PC-9 (cell line): ENCODE measurements at regions not wholly inside any gene's neighbourhood (a gene's known extent, or its start where the extent isn't known, plus 50 kb on each side); places are given as distances from the start of the nearest gene placed in this dataset.

ENCODE experiments used
- BruUV-seq: library from RNA; stranded (reverse); fragments of 400-500 nt; replicated peaks from 2 replicates; lab custom pipeline; 2021; lab: Mats Ljungman, UMichigan
- CTCF ChIA-PET: fragments of 300-600 bp; sonication (Branson Sonifier 250); formaldehyde crosslinking; loops from one replicate; lab custom pipeline; 2022; ENCODE audit warnings: antibody characterized with exemption; lab: Charles Lee
- POLR2A ChIA-PET: fragments of 300-600 bp; sonication (Branson Sonifier 250); formaldehyde crosslinking; loops from one replicate; lab custom pipeline; 2022; ENCODE audit warnings: antibody characterized with exemption; ENCODE audit not compliant: unreplicated experiment; lab: Charles Lee
- DNase-seq, 2 experiments: peaks; one replicate each; pipeline versions ENCODE4 v3.0.0 to v3.0.0-alpha.2; 2015 to 2022; ENCODE audit warnings: mixed read lengths in 1 of 2
- H2AFZ ChIP-seq: fragments of 200-600 bp; sonication (generic); 2 replicates; pipeline ENCODE4 v1.8.1; 2017; ENCODE audit warnings: antibody characterized with exemption
- H3F3A ChIP-seq: fragments of 200-600 bp; sonication (generic); 2 replicates; pipeline ENCODE4 v1.8.1; 2017; ENCODE audit warnings: antibody characterized with exemption, mild to moderate bottlenecking, low read depth; ENCODE audit not compliant: insufficient read depth
- H3K27ac ChIP-seq: fragments of 200-600 bp; sonication (generic); 2 replicates; pipeline ENCODE4 v1.6.1; 2016; ENCODE audit warnings: mixed run types
- H3K27me3 ChIP-seq: fragments of 200-600 bp; sonication (generic); 2 replicates; pipeline ENCODE4 v1.6.1; 2016; ENCODE audit warnings: low read depth, mixed run types; ENCODE audit not compliant: insufficient read depth
- H3K36me3 ChIP-seq: fragments of 200-600 bp; sonication (generic); 2 replicates; pipeline ENCODE4 v1.6.1; 2016; ENCODE audit warnings: low read depth, mixed run types
- H3K4me1 ChIP-seq: fragments of 200-600 bp; sonication (generic); replicated peaks from 2 replicates; pipeline ENCODE4 v1.6.1; 2016; ENCODE audit warnings: mixed run types; ENCODE audit not compliant: insufficient read depth
- H3K4me2 ChIP-seq: fragments of 200-600 bp; sonication (generic); 2 replicates; pipeline ENCODE4 v1.6.1; 2017; ENCODE audit warnings: mixed run types
- H3K4me3 ChIP-seq: fragments of 200-600 bp; sonication (generic); 2 replicates; pipeline ENCODE4 v1.6.1; 2016; ENCODE audit warnings: mixed run types
- H3K79me2 ChIP-seq: fragments of 200-600 bp; sonication (generic); 2 replicates; pipeline ENCODE4 v1.6.1; 2017; ENCODE audit warnings: low read depth, mixed run types
- H3K9me2 ChIP-seq: fragments of 200-600 bp; sonication (generic); 2 replicates; pipeline ENCODE4 v1.8.1; 2017; ENCODE audit warnings: mild to moderate bottlenecking; ENCODE audit not compliant: insufficient read depth
- H3K9me3 ChIP-seq: fragments of 200-600 bp; sonication (generic); 2 replicates; pipeline ENCODE4 v1.8.1; 2016; ENCODE audit warnings: low read depth; ENCODE audit not compliant: insufficient read depth
- H4K20me1 ChIP-seq: fragments of 200-600 bp; sonication (generic); 2 replicates; pipeline ENCODE4 v1.8.1; 2017; ENCODE audit not compliant: insufficient read depth
- EZH2 ChIP-seq: fragments of 200-600 bp; sonication (generic); IDR thresholded peaks from 2 replicates; pipeline ENCODE4 v1.8.0; 2017; ENCODE audit warnings: antibody characterized with exemption, low read depth
- intact Hi-C: fragments of 100-400 bp; cut with micrococcal nuclease; formaldehyde crosslinking; loops from one replicate; pipeline ENCODE4 v1.10.0; 2022; ENCODE audit not compliant: unreplicated experiment
- TF ChIP-seq, protein P1 (sequence below): fragments of 200-600 bp; sonication (generic); conservative IDR thresholded peaks from 2 replicates; pipeline ENCODE4 v1.6.1; 2017; ENCODE audit warnings: mixed run types, antibody characterized with exemption, mild to moderate bottlenecking, moderate library complexity

DNA sequence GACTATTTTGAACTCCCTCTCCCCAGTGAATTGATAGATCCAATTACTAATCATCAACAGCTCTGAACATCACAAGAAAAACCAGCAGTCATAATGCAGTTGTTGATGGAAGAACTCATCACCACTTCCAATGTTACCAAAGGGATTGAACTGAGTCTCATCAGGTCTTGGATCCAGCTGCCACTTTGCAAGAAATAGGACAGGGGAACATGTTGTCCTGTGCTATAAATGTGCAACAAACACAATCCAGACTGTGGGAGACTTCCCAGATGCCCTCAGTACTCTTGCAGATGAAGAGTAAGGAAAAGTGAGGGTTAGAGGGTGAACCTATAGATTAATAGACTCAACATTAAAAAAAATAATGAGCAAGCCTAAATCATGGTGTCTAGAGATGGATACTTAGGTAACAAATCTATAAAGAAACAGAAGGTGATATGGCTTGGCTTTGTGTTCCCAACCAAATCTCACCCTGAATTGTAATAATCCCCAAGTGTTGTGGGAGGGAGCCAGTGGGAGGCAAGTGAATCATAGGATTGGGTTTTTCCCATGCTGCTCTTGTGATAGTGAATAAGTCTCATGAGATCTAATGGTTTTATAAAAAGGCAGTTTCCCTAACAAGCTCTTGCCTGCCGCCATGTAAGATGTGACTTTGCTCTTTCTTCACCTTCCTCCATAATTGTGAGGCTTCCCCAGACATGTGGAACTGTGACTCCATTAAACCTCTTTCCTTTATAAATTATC lies 63.4 kb upstream of the PAPPA start:
- BruUV-seq, result no TSS peak
- ChIA-PET POLR2A (interaction anchor here (0.5 kb wide), 1 partner anchor 14 kb away, joined by 4 read pairs; no protein-coding TSS in a partner anchor), CTCF (no interaction called here)

DNA sequence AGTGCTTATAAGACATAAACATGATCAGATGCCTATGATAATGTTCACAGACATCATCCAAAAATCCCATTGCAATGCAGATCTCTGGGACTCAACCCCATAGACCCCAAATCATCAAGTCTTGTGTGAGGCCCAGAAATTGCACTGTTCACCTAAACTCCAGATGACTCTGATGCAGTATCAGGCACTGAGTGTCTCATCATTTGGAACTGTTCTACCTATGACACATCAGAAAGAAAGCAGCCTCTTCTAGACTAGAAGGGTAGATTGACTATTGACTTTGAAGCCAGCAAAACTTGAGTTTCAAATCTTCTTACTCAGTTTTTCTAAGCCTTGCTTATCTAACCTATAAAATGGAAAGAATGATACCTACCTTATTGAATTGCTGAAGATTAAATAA lies 58.7 kb upstream of the PAPPA start:
- Histone ChIP-seq H3K27ac (no peak overlapping the region), H3K79me2 (no peaks in the 10 kb centered on the region), H3K36me3 (no peaks in the 10 kb centered on the region), H3F3A (no peaks in the 10 kb centered on the region), H3K9me2 (no peaks in the 10 kb centered on the region), H3K4me2 (no peak overlapping the region), H3K9me3 (peaks cover 4% of the 10 kb centered on the region; the same call in 1 of the 2 replicates), H3K27me3 (no peaks in the 10 kb centered on the region), H4K20me1 (no peaks in the 10 kb centered on the region), H2AFZ (no peak overlapping the region), H3K4me3 (no peak overlapping the region), H3K4me1 (no peaks in the 10 kb centered on the region)
- no peak for DNase-seq
- CTCF ChIA-PET, result interaction anchor here (0.7 kb wide), 1 partner anchor 25 kb away, joined by 5 read pairs; no protein-coding TSS in a partner anchor
- no peak for TF ChIP-seq EZH2
- TF ChIP-seq, protein P1, sequence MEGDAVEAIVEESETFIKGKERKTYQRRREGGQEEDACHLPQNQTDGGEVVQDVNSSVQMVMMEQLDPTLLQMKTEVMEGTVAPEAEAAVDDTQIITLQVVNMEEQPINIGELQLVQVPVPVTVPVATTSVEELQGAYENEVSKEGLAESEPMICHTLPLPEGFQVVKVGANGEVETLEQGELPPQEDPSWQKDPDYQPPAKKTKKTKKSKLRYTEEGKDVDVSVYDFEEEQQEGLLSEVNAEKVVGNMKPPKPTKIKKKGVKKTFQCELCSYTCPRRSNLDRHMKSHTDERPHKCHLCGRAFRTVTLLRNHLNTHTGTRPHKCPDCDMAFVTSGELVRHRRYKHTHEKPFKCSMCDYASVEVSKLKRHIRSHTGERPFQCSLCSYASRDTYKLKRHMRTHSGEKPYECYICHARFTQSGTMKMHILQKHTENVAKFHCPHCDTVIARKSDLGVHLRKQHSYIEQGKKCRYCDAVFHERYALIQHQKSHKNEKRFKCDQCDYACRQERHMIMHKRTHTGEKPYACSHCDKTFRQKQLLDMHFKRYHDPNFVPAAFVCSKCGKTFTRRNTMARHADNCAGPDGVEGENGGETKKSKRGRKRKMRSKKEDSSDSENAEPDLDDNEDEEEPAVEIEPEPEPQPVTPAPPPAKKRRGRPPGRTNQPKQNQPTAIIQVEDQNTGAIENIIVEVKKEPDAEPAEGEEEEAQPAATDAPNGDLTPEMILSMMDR, result no peak
- intact Hi-C loops, result loop anchor here (5.0 kb wide), 1 partner anchor 88 kb away; no protein-coding TSS in a partner anchor
- no TSS peak for BruUV-seq
- POLR2A ChIA-PET, result no interaction called here

More for the DNA sequence above, 63.4 kb upstream of the PAPPA start:
- no peak overlapping the region for H3K4me2 ChIP-seq
- H3K27ac ChIP-seq, result no peak overlapping the region
- DNase-seq, result no peak
- no peak overlapping the region for H3K4me3 ChIP-seq
- H3K4me1 ChIP-seq, result peaks cover 17% of the 10 kb centered on the region
- no peaks in the 10 kb centered on the region for H3K79me2 ChIP-seq
- H2AFZ ChIP-seq, result no peak overlapping the region
- no peak for TF ChIP-seq EZH2
- TF ChIP-seq, protein P1, result no peak
- peaks cover 4% of the 10 kb centered on the region; the same call in 1 of the 2 replicates for H3K9me3 ChIP-seq
- no peaks in the 10 kb centered on the region for H3K27me3 ChIP-seq
- intact Hi-C loops, result no loop called here
- peaks cover 8% of the 10 kb centered on the region; the same call in 1 of the 2 replicates for H3F3A ChIP-seq
- no peaks in the 10 kb centered on the region for H4K20me1 ChIP-seq
- no peaks in the 10 kb centered on the region for H3K9me2 ChIP-seq
- H3K36me3 ChIP-seq, result no peaks in the 10 kb centered on the region

DNA sequence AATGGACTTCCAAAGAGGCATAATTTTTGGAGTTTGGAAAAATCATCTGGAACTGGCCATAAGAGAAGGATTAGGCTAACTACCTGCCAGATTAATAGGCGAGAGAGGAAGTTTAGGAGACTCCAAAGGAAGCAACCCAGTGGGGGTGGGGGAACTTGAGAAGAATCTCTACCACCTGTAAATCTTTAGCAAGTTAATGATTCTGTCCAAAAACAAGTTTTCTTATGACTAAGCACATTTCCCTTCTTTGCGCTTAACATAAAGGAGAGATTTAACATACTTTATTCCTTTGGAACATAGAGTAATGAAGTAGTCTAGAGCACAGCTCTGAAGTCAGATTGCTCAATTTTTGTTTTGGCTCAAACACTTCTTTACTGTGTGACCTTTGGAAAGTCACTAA lies 58.2 kb upstream of the PAPPA start:
- CTCF ChIA-PET, result no interaction called here
- POLR2A ChIA-PET, result interaction anchor here (0.7 kb wide), 1 partner anchor 592 kb away, joined by 6 read pairs; the partner anchor contains the start of gene TRIM32
- Histone ChIP-seq H3K79me2 (no peaks in the 10 kb centered on the region), H4K20me1 (no peaks in the 10 kb centered on the region), H3K4me2 (no peak overlapping the region), H2AFZ (no peak overlapping the region), H3K4me1 (no peaks in the 10 kb centered on the region), H3K27me3 (no peaks in the 10 kb centered on the region), H3F3A (no peaks in the 10 kb centered on the region), H3K36me3 (no peaks in the 10 kb centered on the region), H3K9me3 (peaks cover 2% of the 10 kb centered on the region; the same call in 1 of the 2 replicates), H3K9me2 (no peaks in the 10 kb centered on the region), H3K27ac (no peak overlapping the region), H3K4me3 (no peak overlapping the region)
- intact Hi-C loops, result loop anchor here (5.0 kb wide), 1 partner anchor 88 kb away; no protein-coding TSS in a partner anchor
- TF ChIP-seq, protein P1, result no peak
- no peak for TF ChIP-seq EZH2
- DNase-seq, result no peak
- no TSS peak for BruUV-seq
